Smooth muscle cell (in vitro differentiated cells): ENCODE measurements at regions not wholly inside any gene's neighbourhood (a gene's known extent, or its start where the extent isn't known, plus 50 kb on each side); places are given as distances from the start of the nearest gene placed in this dataset.
"Not testable (repeated sequence)": the region's sequence is repeated elsewhere in the genome, so short reads cannot be mapped to it uniquely, and the experiment has no call there.

Experiments
- DNase-seq: peaks from one replicate; lab custom pipeline; 2025; ENCODE audit not compliant: unreplicated experiment; lab: John Stamatoyannopoulos, UW
- H2AFZ ChIP-seq: fragments of 200-600 bp; sonication (generic); 2 replicates; pipeline ENCODE4 v1.6.0; 2016; ENCODE audit warnings: antibody characterized with exemption, low read depth, mild to moderate bottlenecking
- H3F3A ChIP-seq: fragments of 200-600 bp; sonication (generic); 2 replicates; pipeline ENCODE4 v1.6.0; 2017; ENCODE audit warnings: antibody characterized with exemption, low read depth
- H3K27ac ChIP-seq: fragments of 200-600 bp; sonication (generic); 2 replicates; pipeline ENCODE4 v1.5.1; 2016; ENCODE audit warnings: low read depth, mild to moderate bottlenecking
- H3K27me3 ChIP-seq: fragments of 200-600 bp; sonication (generic); 2 replicates; pipeline ENCODE4 v1.6.1; 2016; ENCODE audit warnings: low read depth, mild to moderate bottlenecking
- H3K36me3 ChIP-seq: fragments of 200-600 bp; sonication (generic); 2 replicates; pipeline ENCODE4 v1.5.1; 2016; ENCODE audit warnings: low read depth
- H3K4me1 ChIP-seq: fragments of 200-600 bp; sonication (generic); 2 replicates; pipeline ENCODE4 v1.5.1; 2016; ENCODE audit warnings: low read depth
- H3K4me2 ChIP-seq: fragments of 200-600 bp; sonication (generic); 2 replicates; pipeline ENCODE4 v1.6.0; 2016; ENCODE audit warnings: mild to moderate bottlenecking
- H3K4me3 ChIP-seq: fragments of 200-600 bp; sonication (generic); 2 replicates; pipeline ENCODE4 v1.5.1; 2016; ENCODE audit warnings: mild to moderate bottlenecking
- H3K79me2 ChIP-seq: fragments of 200-600 bp; sonication (generic); 2 replicates; pipeline ENCODE4 v1.6.0; 2016; ENCODE audit warnings: low read depth, mild to moderate bottlenecking
- H3K9ac ChIP-seq: fragments of 200-600 bp; sonication (generic); 2 replicates; pipeline ENCODE4 v1.6.0; 2016; ENCODE audit warnings: low read depth
- H3K9me3 ChIP-seq: fragments of 200-600 bp; sonication (generic); replicated peaks from 2 replicates; pipeline ENCODE4 v1.5.1; 2016; ENCODE audit warnings: low read depth
- H4K20me1 ChIP-seq: fragments of 200-600 bp; sonication (generic); 2 replicates; pipeline ENCODE4 v1.6.0; 2016; ENCODE audit warnings: low read depth
- CTCF ChIP-seq: fragments of 200-600 bp; sonication (generic); IDR thresholded peaks from 2 replicates; pipeline ENCODE4 v1.5.1; 2017; ENCODE audit warnings: borderline replicate concordance, mild to moderate bottlenecking, antibody characterized with exemption; ENCODE audit not compliant: insufficient read depth, poor library complexity, severe bottlenecking
- WGBS: methylation state at CpG from one replicate; pipeline ENCODE4 v1.1.7; 2016; ENCODE audit warnings: low lambda C conversion rate; 5-methylcytosine and 5-hydroxymethylcytosine counted together

GRCh38 chr5:92637247-92637646 is 943.8 kb downstream of the NR2F1-AS1 start:
- peaks cover 27% of the 10 kb centered on the region for H3K4me1 ChIP-seq
- H3K27me3 ChIP-seq, result no peaks in the 10 kb centered on the region
- H2AFZ ChIP-seq, result peak overlapping the region; percentile 7
- no peaks in the 10 kb centered on the region for H3F3A ChIP-seq
- no peaks in the 10 kb centered on the region for H3K79me2 ChIP-seq
- H4K20me1 ChIP-seq, result no peaks in the 10 kb centered on the region
- H3K4me3 ChIP-seq, result no peak overlapping the region
- no peak for DNase-seq
- no peak for TF ChIP-seq CTCF
- no peaks in the 10 kb centered on the region for H3K36me3 ChIP-seq
- 53% methylated on average over 2 of the region's 2 CpGs for WGBS
- no peaks in the 10 kb centered on the region for H3K9me3 ChIP-seq
- H3K27ac ChIP-seq, result no peak overlapping the region
- no peak overlapping the region for H3K9ac ChIP-seq
- no peak overlapping the region for H3K4me2 ChIP-seq

GRCh38 chr5:92635001-92635461 is 946.0 kb downstream of the NR2F1-AS1 start:
- Histone ChIP-seq H3K4me1 (peaks cover 10% of the 10 kb centered on the region), H3K36me3 (no peaks in the 10 kb centered on the region), H3K4me3 (no peak overlapping the region), H3K79me2 (no peaks in the 10 kb centered on the region), H3F3A (no peaks in the 10 kb centered on the region), H3K27ac (no peak overlapping the region), H3K9ac (no peak overlapping the region), H3K27me3 (no peaks in the 10 kb centered on the region), H3K4me2 (no peak overlapping the region), H3K9me3 (no peaks in the 10 kb centered on the region), H4K20me1 (no peaks in the 10 kb centered on the region), H2AFZ (no peak overlapping the region)
- DNase-seq, result no peak
- no peak for TF ChIP-seq CTCF
- 93% methylated on average over 11 of the region's 11 CpGs for WGBS

- no peaks in the 10 kb centered on the region for H3K36me3 ChIP-seq
- no peak overlapping the region for H3K4me3 ChIP-seq
- peaks cover 4% of the 10 kb centered on the region for H3K4me1 ChIP-seq
- no peak overlapping the region for H3K9ac ChIP-seq
- H2AFZ ChIP-seq, result peak overlapping the region; percentile 38
- no peak for DNase-seq
- no peaks in the 10 kb centered on the region for H3K27me3 ChIP-seq
- TF ChIP-seq CTCF, result no peak
- 85% methylated on average over 5 of the region's 5 CpGs for WGBS
- no peak overlapping the region for H3K27ac ChIP-seq
- no peaks in the 10 kb centered on the region for H4K20me1 ChIP-seq
- H3K4me2 ChIP-seq, result peak overlapping the region; percentile 30
- no peaks in the 10 kb centered on the region for H3K9me3 ChIP-seq
- H3F3A ChIP-seq, result no peaks in the 10 kb centered on the region
- H3K79me2 ChIP-seq, result no peaks in the 10 kb centered on the region
Measured at GRCh38 chr5:92633875-92634487, 947.0 kb downstream of the NR2F1-AS1 start.

- Histone ChIP-seq H2AFZ (peak overlapping the region; percentile 38), H3K4me2 (no peak overlapping the region), H3K79me2 (no peaks in the 10 kb centered on the region), H3K36me3 (no peaks in the 10 kb centered on the region), H3K9me3 (no peaks in the 10 kb centered on the region), H3F3A (no peaks in the 10 kb centered on the region), H3K9ac (no peak overlapping the region), H3K27me3 (no peaks in the 10 kb centered on the region), H3K4me3 (no peak overlapping the region), H4K20me1 (no peaks in the 10 kb centered on the region), H3K27ac (no peak overlapping the region), H3K4me1 (peaks cover 4% of the 10 kb centered on the region)
- DNase-seq, result no peak
- no peak for TF ChIP-seq CTCF
Measured at GRCh38 chr5:92633176-92633575, 947.8 kb downstream of the NR2F1-AS1 start.

- WGBS, result 98% methylated on average over 36 of the region's 37 CpGs
- not testable (repeated sequence) for H3K9me3 ChIP-seq
Measured at GRCh38 chr5:92631237-92631701, 949.8 kb downstream of the NR2F1-AS1 start.

More at GRCh38 chr5:92631237-92631701, 949.8 kb downstream of the NR2F1-AS1 start:
- not testable (repeated sequence) for H3K27me3 ChIP-seq, DNase-seq, H3K9ac ChIP-seq, H4K20me1 ChIP-seq, H3F3A ChIP-seq, H3K4me3 ChIP-seq, H3K79me2 ChIP-seq, H2AFZ ChIP-seq, H3K4me2 ChIP-seq, H3K36me3 ChIP-seq, H3K4me1 ChIP-seq, H3K27ac ChIP-seq
